DMS114 treated with DMSO at 0.1 percent for 48 hours (cell line): ENCODE measurements at regions not wholly inside any gene's neighbourhood (a gene's known extent, or its start where the extent isn't known, plus 50 kb on each side); places are given as distances from the start of the nearest gene placed in this dataset.
"Not testable (repeated sequence)": the region's sequence is repeated elsewhere in the genome, so short reads cannot be mapped to it uniquely, and the experiment has no call there.

ENCODE experiments used
- DNase-seq: peaks from one replicate; lab custom pipeline; 2025; ENCODE audit not compliant: unreplicated experiment; lab: John Stamatoyannopoulos, UW

DNA sequence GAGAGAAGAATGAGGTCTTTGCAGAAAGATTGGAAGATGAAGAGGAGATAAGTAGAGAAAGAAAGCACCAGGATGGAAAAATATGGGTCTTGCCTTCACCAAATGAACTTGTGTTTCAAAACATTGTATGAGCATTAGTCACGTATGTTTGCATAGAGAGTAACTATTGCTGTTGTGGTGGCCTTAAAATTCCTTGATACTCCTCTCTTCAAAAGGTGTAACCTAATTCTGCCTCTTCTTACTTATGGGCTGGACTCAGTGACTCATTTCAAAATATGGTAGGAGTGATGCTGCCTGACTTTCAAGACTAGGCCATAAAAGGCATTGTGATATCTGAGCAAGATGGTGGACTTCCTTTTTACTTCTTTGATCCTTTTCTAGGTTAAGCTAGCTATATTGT lies 228.7 kb upstream of the ZNF385D start:
- DNase-seq: no peak

- no peak for DNase-seq
Observed at GRCh38 chr3:21989341-21990042, 238.5 kb upstream of the ZNF385D start.

DNA sequence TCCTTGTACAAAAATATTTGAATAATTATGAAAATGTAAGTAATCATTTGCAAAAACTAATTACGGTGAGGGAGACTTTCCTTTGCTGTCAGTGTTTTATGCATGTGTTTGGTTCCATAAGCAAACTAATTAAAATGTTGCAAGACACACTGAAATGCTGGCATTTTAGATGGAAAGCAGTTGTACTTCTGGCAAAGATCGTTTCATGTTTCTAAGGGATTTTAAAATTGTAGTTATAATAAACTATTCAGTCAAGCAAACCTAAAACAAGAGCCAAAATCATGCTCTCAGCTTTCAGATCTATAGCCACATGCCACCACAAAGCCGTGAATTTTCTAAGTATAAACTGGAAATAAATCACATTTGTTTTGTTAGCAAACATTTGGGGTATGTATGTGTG lies 240.1 kb upstream of the ZNF385D start:
- no peak for DNase-seq

GRCh38 chr3:21995079-21995607 lies 244.1 kb upstream of the ZNF385D start:
- no peak for DNase-seq

DNA sequence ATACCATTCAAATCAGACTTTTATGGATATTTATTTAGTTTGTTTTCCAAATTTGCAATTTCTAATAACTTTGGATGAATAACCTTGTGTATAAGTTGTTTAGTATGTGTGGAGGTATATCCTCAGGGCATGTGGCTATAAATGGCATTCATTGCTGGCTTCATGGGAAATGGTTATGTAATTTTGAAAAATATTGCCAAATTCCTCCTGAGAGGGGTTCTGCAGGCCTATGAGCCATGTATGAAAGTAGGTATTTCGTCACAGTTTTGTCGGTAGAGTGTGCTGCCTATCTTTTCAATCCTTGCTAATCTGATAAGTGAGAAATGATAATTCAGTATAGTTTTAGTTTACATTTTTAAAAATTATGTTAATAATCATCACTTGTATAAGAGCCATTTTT lies 256.4 kb upstream of the ZNF385D start:
- no peak for DNase-seq

DNA sequence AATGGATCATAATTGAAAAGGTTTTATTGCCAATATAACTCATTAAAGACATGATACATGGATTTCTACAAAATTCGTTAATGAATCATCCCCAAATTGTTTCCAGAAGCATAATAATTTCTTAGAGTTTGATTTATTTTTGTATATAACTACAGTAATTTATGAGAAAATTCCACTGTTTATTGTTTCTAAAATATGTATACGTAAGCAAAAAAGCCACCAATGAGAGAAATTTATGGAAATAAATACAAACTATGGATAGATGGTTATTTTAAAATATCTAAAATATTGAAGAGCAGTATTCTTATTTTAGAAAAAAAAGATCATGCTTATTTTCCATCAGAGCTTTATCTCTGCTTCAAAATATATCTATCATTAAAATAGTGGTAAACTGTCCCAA lies 260.0 kb upstream of the ZNF385D start:
- no peak for DNase-seq

DNA sequence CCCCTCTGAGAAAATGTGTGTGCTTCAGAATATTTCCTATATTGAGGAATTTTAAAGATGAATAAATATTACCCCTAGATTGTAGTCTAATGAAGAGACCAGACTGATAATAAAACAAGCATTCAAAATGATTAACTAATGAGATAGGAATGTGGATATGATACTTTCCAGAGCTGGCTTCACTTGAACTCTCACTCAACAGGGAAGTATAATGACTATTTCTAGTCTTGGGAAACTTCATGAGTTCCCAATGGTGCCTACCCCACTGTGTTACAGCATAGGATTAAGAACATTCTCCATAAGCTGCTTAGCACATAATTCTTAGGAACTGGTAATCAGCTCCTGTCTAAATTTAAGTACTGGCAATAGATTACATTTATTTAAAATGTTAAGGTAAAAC lies 261.5 kb upstream of the ZNF385D start:
- DNase-seq: no peak

GRCh38 chr3:22013641-22014040 lies 262.6 kb upstream of the ZNF385D start:
- no peak for DNase-seq

DNA sequence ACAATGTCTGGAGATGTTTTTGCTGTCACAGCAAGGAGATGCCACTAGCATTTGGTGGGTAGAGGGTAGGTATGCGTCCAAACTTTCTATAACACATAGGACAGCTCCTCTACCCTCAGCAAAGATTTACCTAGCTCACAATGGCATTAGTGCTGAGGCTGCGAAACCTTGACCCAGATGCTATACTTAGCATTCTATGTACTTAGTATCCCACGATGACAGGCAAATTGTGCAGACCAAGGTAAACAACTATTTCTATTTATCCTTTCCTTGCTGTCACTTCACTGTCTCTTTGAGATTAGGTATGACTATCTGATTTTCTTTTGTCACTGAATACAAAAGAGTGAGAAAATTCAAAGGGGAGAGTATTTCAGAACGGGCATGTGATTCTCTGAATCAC lies 265.2 kb upstream of the ZNF385D start:
- DNase-seq: no peak

DNA sequence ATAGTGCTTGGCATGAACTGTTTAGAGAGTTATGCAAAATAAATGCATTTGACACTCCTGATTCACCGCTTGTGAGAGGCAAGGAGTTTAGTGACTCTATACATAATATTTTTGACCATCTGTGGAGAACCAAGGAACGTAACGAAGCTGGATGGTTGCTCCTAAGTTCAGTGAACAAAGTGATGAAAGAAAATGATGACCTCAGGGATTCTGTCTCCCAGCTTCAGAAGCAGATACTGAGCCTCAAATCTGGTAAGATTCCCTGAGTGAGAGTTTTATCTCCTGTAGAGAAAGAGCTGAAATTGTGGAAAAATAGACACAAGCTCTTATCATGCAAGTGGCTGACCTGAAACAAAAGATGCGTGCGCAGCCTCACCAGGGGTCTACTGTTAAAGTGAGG lies 273.6 kb upstream of the ZNF385D start:
- DNase-seq: not testable (repeated sequence)

DNA sequence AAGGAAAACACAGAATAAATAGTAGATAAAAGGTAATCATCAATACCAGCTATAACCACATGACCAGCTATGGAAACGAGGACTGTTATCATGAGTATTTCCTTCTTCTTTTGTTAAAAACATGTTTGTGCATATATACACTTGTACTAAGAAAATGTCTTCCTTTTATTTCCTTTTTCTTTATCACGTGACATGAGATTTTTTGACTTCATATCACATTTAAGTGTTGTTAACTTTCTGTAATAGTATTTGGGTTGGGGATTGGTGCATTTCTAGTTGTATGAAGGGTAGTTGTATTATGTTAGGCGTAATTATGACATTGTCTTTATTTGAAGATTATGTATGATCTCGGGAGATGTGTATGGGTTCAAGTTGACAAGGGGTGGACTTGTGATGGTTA lies 278.5 kb upstream of the ZNF385D start:
- no peak for DNase-seq

GRCh38 chr3:22039161-22039560 lies 288.2 kb upstream of the ZNF385D start:
- no peak for DNase-seq

- no peak for DNase-seq
Observed at GRCh38 chr3:22040150-22040549, 289.1 kb upstream of the ZNF385D start.

GRCh38 chr3:22045882-22046281 lies 294.9 kb upstream of the ZNF385D start:
- no peak for DNase-seq

DNA sequence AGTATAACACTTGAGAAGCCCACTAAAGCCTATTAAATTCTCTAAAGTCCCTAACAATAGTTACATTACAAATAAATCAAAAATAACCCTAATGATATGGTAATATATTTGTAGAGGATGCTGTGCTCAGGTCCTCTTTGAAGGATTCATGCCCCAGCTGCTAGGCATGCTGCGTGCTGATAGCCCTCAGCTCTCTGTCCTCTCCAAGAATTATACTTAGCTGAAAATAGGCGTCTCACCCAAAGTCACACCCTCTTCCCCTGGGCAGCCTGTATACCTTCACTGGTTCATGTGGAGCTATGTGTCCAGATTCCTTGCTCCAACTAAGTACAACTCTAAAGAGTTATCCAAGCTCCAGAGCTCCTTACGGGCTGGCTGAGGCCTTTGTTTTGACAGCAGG lies 312.5 kb upstream of the ZNF385D start:
- no peak for DNase-seq

GRCh38 chr3:22068619-22069018 lies 317.6 kb upstream of the ZNF385D start:
- DNase-seq: no peak

DNA sequence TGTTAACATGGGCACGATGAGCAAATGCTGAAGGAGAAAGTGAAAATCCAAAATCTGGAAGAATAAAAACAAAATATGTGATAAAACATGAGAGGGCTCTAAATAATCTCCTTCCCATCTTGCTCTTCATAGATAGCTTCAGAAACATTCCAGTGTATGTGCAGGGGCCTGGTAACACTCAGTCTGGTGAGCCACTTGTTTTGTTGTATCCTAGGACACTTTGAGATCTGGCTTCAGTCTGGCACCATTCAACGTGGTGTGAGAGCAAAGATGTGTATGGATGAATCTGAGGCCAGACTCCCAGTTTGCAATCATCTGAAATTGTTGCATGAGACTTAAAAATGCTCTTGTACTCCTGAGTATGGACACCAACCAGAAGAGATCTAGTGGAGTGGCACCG lies 337.2 kb upstream of the ZNF385D start:
- DNase-seq: no peak

DNA sequence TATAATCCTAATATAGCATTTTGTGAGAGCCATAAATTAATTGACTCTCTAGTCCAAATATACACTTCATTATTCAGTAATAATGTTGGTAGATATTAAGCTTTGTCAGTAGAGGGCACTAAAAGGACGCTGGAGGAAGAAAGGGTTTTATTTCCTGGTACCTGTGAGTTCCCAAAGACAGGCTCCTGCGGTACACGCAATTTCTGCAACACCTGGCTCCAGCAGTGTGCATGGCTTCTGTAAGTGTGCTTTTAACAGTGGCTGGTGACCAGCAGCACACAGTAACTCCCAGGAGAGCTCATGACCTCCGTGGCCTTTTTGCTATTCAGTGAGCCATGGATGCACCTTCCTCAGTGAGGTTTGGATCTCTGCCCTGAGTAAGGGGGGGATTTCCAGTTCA lies 338.3 kb upstream of the ZNF385D start:
- no peak for DNase-seq

DNA sequence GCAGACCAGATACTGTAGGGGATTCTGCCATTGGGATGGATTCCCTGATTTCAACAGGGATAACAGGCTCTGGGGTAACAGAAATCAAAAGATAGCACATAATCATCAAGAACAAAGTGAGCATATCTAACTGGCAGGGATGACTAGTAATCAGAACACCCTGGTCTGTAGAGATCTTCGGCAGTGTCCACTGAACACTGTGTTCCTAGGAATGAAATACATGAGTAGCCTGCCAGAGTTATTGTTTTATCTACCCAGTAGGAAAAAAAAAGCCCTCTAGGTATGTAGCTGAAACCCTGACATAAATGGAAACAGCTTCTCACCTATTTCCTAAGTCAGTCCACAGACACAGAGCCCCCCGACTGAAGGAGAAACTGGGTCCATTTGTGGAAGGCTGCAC lies 340.3 kb upstream of the ZNF385D start:
- DNase-seq: no peak

DNA sequence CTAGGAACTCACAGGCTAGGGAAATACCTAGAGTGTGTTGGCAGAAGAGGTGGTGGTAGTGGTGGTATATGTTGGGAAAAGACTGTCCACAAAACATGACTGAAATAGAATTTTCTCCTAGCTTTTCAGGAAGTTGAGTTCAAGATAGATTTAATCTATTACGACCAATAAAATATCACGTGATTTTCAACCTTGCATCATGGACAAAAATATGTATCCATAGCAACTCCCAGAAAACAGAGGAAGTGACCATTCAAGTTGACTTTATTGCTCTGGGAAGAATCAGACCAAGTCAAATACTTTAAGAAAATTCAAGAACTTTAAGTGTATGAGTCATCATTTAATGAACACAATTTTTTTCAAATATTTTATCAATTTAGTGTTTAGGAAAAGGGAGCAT lies 347.0 kb upstream of the ZNF385D start:
- DNase-seq: no peak

GRCh38 chr3:22101351-22101750 lies 350.3 kb upstream of the ZNF385D start:
- no peak for DNase-seq

DNA sequence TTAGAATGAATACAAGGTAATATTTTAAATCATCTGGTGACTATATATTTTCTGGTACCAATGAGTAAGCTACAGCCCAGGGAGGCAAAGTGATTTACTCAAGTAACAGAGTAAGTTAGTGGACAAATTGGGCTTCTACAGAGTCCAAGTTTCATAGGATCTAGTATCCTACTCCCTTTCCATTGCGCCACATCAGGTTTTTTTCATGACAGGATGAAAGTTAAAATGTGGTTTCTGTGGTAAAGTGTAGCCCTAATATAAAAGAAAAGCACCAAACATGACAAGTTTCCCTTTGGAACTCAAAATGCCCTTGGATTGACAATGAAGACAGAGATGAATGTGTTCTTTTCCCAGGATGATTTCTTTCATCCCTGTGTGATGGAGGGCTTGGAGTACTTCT lies 350.8 kb upstream of the ZNF385D start:
- DNase-seq: no peak

DNA sequence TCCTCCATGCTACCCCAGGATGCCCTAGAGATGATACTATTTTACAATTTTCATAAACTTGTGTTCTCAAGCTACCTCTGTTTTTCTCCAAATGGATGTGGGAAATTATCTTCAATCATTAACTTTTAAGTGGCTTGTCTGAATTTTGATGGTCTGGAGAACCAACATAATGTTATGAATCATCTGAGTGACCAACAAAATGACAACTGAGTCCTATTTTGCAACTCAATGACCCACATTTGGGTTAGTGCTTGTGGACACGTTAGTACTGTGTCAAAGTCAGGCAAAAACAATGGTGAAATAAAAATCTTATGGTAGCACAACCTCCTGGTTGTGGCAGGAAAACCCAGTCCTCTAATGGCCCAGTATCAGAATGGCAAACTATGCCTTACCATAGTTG lies 352.4 kb upstream of the ZNF385D start:
- no peak for DNase-seq
